OCI-LY1 (cell line): ENCODE measurements at regions not wholly inside any gene's neighbourhood (a gene's known extent, or its start where the extent isn't known, plus 50 kb on each side); places are given as distances from the start of the nearest gene placed in this dataset.

Source experiments
- H2AFZ ChIP-seq: fragments of 200-600 bp; sonication (generic), shearing (Covaris generic); 2 replicates; pipeline ENCODE4 v1.6.0; 2014; ENCODE audit warnings: antibody characterized with exemption, mild to moderate bottlenecking, low read length
- H3F3A ChIP-seq: fragments of 200-600 bp; sonication (generic), shearing (Covaris generic); 2 replicates; pipeline ENCODE4 v1.6.0; 2014; ENCODE audit warnings: mild to moderate bottlenecking, antibody characterized with exemption, low read length, moderate library complexity; ENCODE audit not compliant: insufficient read depth
- H3K27ac ChIP-seq: fragments of 200-600 bp; sonication (generic); 2 replicates; pipeline ENCODE4 v1.5.1; 2014; ENCODE audit warnings: low read length, mixed run types, mild to moderate bottlenecking, low read depth; ENCODE audit not compliant: poor library complexity, severe bottlenecking
- H3K27me3 ChIP-seq: fragments of 200-600 bp; sonication (generic); 2 replicates; pipeline ENCODE4 v1.6.0; 2014; ENCODE audit warnings: antibody characterized with exemption, mild to moderate bottlenecking, low read length, moderate library complexity; ENCODE audit not compliant: insufficient read depth
- H3K36me3 ChIP-seq: fragments of 200-600 bp; sonication (generic); 2 replicates; pipeline ENCODE4 v1.6.1; 2014; ENCODE audit warnings: mild to moderate bottlenecking, antibody characterized with exemption, low read length, moderate library complexity, mixed read lengths; ENCODE audit not compliant: insufficient read depth
- H3K4me1 ChIP-seq: fragments of 200-600 bp; sonication (generic); 2 replicates; pipeline ENCODE4 v1.5.1; 2014; ENCODE audit warnings: mild to moderate bottlenecking, low read length, moderate library complexity; ENCODE audit not compliant: insufficient read depth, severe bottlenecking
- H3K4me2 ChIP-seq: fragments of 200-600 bp; sonication (generic), shearing (Covaris generic); 2 replicates; pipeline ENCODE4 v1.6.1; 2014; ENCODE audit warnings: low read length
- H3K4me3 ChIP-seq: fragments of 200-600 bp; sonication (generic); 2 replicates; pipeline ENCODE4 v1.5.1; 2014; ENCODE audit warnings: low read length, low read depth, mild to moderate bottlenecking, mixed read lengths; ENCODE audit not compliant: poor library complexity, severe bottlenecking
- H3K79me2 ChIP-seq: fragments of 200-600 bp; shearing (Covaris generic); 2 replicates; pipeline ENCODE4 v1.6.1; 2016; ENCODE audit warnings: mixed run types, low read length, mixed read lengths; ENCODE audit not compliant: insufficient read depth
- H3K9ac ChIP-seq: fragments of 200-600 bp; sonication (generic), shearing (Covaris generic); 2 replicates; pipeline ENCODE4 v1.6.1; 2014; ENCODE audit warnings: mild to moderate bottlenecking, low read length, mixed read lengths
- H3K9me2 ChIP-seq: fragments of 200-600 bp; sonication (generic), shearing (Covaris generic); 2 replicates; pipeline ENCODE4 v1.6.1; 2014; ENCODE audit warnings: low read depth, mild to moderate bottlenecking, low read length, mixed read lengths
- H3K9me3 ChIP-seq: fragments of 200-600 bp; shearing (Covaris generic); 2 replicates; pipeline ENCODE4 v1.6.1; 2014; ENCODE audit warnings: low read length, mixed read lengths
- H4K20me1 ChIP-seq: fragments of 200-600 bp; sonication (generic), shearing (Covaris generic); 2 replicates; pipeline ENCODE4 v1.6.0; 2016; ENCODE audit warnings: mild to moderate bottlenecking, low read length; ENCODE audit not compliant: insufficient read depth
- EZH2 ChIP-seq: fragments of 200-600 bp; sonication (generic), shearing (Covaris generic); IDR thresholded peaks from 2 replicates; pipeline ENCODE4 v1.8.0; 2017; ENCODE audit warnings: borderline replicate concordance, mixed run types, mild to moderate bottlenecking, antibody characterized with exemption, low read length, moderate library complexity, mixed read lengths
- TF ChIP-seq, protein P1 (sequence below): fragments of 200-600 bp; sonication (generic), shearing (Covaris generic); IDR thresholded peaks from 2 replicates; pipeline ENCODE4 v1.5.1; 2017; ENCODE audit warnings: mild to moderate bottlenecking, antibody characterized with exemption, low read length, moderate library complexity, mixed read lengths

DNA sequence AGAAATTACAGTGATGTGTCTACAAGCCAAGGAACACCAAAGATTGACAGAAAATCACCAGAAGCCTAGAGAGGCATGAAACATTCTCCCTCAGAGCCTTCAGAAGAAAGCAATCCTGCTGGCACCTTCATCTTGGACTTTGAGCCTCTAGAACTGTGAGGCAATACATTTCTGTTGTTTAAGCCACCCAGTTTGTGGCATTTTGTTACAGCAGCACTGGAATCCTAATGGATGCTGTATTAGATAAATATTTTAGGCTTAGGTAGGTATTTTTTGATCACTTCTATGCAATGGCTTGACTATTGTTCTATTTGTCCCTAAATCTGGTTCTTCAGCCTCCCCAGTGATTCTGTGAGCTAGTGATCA lies 453.1 kb downstream of the LTN1 start:
- TF ChIP-seq EZH2 = no peak
- TF ChIP-seq, protein P1, sequence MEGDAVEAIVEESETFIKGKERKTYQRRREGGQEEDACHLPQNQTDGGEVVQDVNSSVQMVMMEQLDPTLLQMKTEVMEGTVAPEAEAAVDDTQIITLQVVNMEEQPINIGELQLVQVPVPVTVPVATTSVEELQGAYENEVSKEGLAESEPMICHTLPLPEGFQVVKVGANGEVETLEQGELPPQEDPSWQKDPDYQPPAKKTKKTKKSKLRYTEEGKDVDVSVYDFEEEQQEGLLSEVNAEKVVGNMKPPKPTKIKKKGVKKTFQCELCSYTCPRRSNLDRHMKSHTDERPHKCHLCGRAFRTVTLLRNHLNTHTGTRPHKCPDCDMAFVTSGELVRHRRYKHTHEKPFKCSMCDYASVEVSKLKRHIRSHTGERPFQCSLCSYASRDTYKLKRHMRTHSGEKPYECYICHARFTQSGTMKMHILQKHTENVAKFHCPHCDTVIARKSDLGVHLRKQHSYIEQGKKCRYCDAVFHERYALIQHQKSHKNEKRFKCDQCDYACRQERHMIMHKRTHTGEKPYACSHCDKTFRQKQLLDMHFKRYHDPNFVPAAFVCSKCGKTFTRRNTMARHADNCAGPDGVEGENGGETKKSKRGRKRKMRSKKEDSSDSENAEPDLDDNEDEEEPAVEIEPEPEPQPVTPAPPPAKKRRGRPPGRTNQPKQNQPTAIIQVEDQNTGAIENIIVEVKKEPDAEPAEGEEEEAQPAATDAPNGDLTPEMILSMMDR = no peak
- no peaks in the 10 kb centered on the region for H3K36me3 ChIP-seq
- H3K4me2 ChIP-seq = no peak overlapping the region
- H3K27me3 ChIP-seq = no peaks in the 10 kb centered on the region
- H3K4me1 ChIP-seq = no peaks in the 10 kb centered on the region
- no peaks in the 10 kb centered on the region for H3F3A ChIP-seq
- no peak overlapping the region for H2AFZ ChIP-seq
- H3K79me2 ChIP-seq = no peaks in the 10 kb centered on the region
- no peaks in the 10 kb centered on the region for H3K9me3 ChIP-seq
- no peaks in the 10 kb centered on the region for H4K20me1 ChIP-seq
- no peak overlapping the region for H3K9ac ChIP-seq
- no peak overlapping the region for H3K27ac ChIP-seq
- no peaks in the 10 kb centered on the region for H3K9me2 ChIP-seq
- H3K4me3 ChIP-seq = no peak overlapping the region

DNA sequence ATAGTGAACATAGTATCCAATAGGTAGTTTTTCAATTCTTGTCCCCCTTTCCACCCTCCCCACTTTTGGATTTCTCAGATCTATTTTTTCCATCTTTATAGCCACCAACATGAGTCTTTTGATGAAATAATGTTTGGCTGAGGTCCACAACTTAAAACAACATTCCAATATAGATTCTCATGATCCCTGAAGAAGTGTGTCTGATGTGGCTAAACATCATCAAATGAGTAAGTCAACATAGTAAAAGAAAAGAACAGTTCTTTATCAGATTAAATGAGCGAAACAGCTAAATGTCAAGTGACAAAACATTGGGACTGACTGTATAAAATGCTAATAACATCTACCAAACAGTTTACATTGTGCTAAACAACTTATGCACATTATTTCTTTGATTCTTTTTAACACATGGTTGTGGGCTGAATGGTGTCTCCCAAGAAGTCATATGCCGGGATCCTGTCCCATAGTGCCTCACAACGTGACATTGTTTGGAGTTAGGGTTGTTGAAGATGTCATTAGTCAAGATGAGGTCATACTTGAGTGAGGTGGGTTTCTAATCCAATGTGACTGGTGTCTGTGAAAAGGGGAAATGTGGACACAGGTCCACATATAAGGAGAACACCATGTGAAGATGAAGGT lies 453.6 kb downstream of the LTN1 start:
- Histone ChIP-seq H3K4me1 (no peaks in the 10 kb centered on the region), H3F3A (no peaks in the 10 kb centered on the region), H4K20me1 (no peaks in the 10 kb centered on the region), H3K4me3 (no peak overlapping the region), H3K27me3 (no peaks in the 10 kb centered on the region), H3K4me2 (no peak overlapping the region), H3K9me3 (no peaks in the 10 kb centered on the region), H3K27ac (no peak overlapping the region), H3K79me2 (no peaks in the 10 kb centered on the region), H3K36me3 (no peaks in the 10 kb centered on the region), H3K9me2 (no peaks in the 10 kb centered on the region), H2AFZ (no peak overlapping the region), H3K9ac (no peak overlapping the region)
- TF ChIP-seq, protein P1 = no peak
- no peak for TF ChIP-seq EZH2

DNA sequence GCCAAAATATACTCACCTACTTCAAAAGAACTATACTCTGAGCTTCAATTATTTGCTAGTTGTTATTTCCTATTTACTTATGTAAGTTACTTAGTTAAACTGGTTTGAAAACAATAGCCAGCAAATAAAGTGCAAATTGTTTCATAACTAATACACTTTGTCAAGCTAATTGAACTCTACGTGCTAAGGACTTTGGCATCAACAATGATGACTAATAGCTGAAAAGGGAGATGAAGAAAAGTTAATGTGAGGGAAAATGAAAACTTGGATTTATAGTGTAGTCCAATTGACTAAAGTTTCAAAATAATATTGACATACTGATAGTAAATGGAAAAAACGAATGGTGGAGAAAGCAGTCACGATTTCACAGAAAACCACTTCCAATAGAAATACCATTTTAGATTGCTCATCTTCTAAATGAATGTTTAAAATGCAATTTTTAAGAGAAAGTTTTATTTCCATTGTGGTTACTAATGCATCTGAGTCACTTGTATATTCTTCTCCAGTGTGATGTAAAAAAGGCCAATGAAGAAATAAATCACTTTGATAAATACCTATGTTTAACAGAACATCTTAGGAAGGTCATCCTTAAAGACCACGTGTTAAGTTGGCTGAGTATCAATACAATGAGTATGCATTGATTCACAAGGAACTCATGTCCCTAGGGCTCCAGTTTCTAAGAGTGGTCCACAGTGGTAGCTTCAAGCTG lies 455.2 kb downstream of the LTN1 start:
- Histone ChIP-seq H3K9me3 (no peaks in the 10 kb centered on the region), H3K27me3 (no peaks in the 10 kb centered on the region), H3K27ac (no peak overlapping the region), H3F3A (no peaks in the 10 kb centered on the region), H3K9ac (no peak overlapping the region), H3K36me3 (no peaks in the 10 kb centered on the region), H3K4me3 (no peak overlapping the region), H3K4me2 (no peak overlapping the region), H2AFZ (no peak overlapping the region), H3K4me1 (no peaks in the 10 kb centered on the region), H3K79me2 (no peaks in the 10 kb centered on the region), H4K20me1 (no peaks in the 10 kb centered on the region), H3K9me2 (no peaks in the 10 kb centered on the region)
- TF ChIP-seq, protein P1 = no peak
- no peak for TF ChIP-seq EZH2
